ENCODE measurements at regions not wholly inside any gene's neighbourhood (a gene's known extent, or its start where the extent isn't known, plus 50 kb on each side); places are given as distances from the start of the nearest gene placed in this dataset.

DNA sequence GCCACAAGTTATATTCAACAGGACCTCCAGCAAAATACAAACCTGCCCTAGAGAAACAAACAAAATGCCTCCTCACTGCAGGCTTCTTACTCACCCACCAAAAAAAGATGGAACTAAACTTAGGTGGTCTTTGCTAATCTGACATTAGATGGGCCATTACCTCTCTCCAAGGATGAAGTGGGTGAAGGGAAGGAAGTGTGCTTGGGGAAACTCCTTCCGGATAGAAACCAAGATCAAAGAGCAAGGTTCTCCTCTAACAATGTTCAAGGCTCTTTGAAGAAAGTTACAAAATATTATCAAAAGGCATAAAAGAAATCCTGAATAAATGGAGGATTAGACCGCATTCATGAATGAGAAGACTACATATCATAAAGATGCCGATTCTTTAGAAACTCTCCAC, 187.5 kb downstream of the ADSS2 start:
- Histone ChIP-seq H3K36me3 (ENCODE audit: control insufficient read depth, insufficient read depth, low read length) (no peaks in the 10 kb centered on the region), H3K4me1 (ENCODE audit: control insufficient read depth, insufficient read depth, low read length) (no peaks in the 10 kb centered on the region), H3K9me3 (ENCODE audit: control insufficient read depth, insufficient read depth, low read length) (no peaks in the 10 kb centered on the region), H3K9ac (ENCODE audit: low read depth, low read length) (no peak overlapping the region), H3K27me3 (ENCODE audit: control insufficient read depth, insufficient read depth, low read length) (no peaks in the 10 kb centered on the region), H3K27ac (ENCODE audit: low read depth, low read length) (no peak overlapping the region), H3K4me3 (ENCODE audit: low read depth, low read length) (no peak overlapping the region)

DNA sequence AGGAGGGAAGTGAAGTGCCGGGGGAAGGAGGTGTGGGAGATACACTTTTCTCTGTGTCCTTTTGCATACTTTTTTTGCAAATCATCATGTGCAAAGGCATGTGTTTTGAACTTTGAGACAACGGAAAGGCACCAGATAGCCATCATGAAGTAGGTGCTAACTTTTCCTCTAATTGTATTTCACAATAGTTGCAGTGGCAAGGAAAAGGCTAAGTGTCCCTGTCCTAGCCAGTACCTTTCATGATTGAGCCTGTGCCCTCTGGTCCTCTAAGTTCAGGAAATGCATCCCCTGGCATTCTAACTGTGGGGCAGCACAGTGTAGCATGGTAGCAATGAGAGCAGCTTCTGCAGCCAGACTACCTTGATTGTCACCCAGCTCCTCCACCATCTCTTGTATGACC, 186.2 kb downstream of the ADSS2 start:
- H3K4me3 ChIP-seq (ENCODE audit: low read depth, low read length), result no peak overlapping the region
- H3K27me3 ChIP-seq (ENCODE audit: control insufficient read depth, insufficient read depth, low read length), result no peaks in the 10 kb centered on the region
- H3K27ac ChIP-seq (ENCODE audit: low read depth, low read length), result no peak overlapping the region
- no peak overlapping the region for H3K9ac ChIP-seq (ENCODE audit: low read depth, low read length)
- no peaks in the 10 kb centered on the region for H3K36me3 ChIP-seq (ENCODE audit: control insufficient read depth, insufficient read depth, low read length)
- no peaks in the 10 kb centered on the region for H3K4me1 ChIP-seq (ENCODE audit: control insufficient read depth, insufficient read depth, low read length)
- H3K9me3 ChIP-seq (ENCODE audit: control insufficient read depth, insufficient read depth, low read length), result no peaks in the 10 kb centered on the region

DNA sequence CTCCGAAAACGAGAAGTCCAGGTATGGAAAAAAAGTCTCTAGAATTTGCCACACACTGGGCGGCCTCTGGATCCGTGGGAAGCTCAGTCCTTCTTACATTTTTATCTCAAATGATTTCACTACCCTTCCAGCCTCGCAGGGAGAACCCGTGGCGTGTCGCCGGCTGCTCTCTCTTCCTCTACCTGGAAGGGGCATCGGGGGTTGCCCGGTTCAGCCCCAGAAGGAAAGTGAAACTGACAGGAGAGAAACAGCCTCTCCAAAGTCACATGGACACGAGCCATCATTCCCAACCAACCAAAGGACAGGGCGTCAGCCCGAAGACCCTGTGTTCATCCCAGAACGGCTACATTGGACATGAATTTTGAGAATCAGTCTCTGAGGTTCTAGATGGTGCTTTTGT, 182.5 kb downstream of the ADSS2 start:
- H3K4me1 ChIP-seq (ENCODE audit: control insufficient read depth, insufficient read depth, low read length), result no peaks in the 10 kb centered on the region
- H3K9me3 ChIP-seq (ENCODE audit: control insufficient read depth, insufficient read depth, low read length), result no peaks in the 10 kb centered on the region
- H3K4me3 ChIP-seq (ENCODE audit: low read depth, low read length), result no peak overlapping the region
- H3K27ac ChIP-seq (ENCODE audit: low read depth, low read length), result no peak overlapping the region
- no peak overlapping the region for H3K9ac ChIP-seq (ENCODE audit: low read depth, low read length)
- no peaks in the 10 kb centered on the region for H3K27me3 ChIP-seq (ENCODE audit: control insufficient read depth, insufficient read depth, low read length)
- no peaks in the 10 kb centered on the region for H3K36me3 ChIP-seq (ENCODE audit: control insufficient read depth, insufficient read depth, low read length)

DNA sequence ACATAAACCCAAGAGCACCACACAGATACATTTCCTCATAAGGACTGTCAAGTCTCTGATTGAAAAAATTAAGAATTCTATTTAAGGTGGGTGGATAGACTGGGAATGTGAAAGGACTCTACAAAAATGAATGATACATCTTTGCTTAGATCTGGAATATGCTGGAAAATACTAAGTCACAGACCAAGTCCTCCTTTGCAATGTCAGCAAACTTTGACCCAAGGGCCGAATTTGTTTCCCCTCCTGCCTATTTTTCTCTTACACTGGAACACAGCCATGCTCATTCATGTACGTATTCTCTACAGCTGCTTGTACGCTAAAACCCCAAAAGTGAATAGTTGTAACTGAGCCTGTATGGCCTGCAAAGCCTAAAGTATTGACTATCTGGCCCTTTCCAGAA, 180.7 kb downstream of the ADSS2 start:
- Histone ChIP-seq H3K4me3 (ENCODE audit: low read depth, low read length) (no peak overlapping the region), H3K27me3 (ENCODE audit: control insufficient read depth, insufficient read depth, low read length) (no peaks in the 10 kb centered on the region), H3K9ac (ENCODE audit: low read depth, low read length) (no peak overlapping the region), H3K27ac (ENCODE audit: low read depth, low read length) (no peak overlapping the region), H3K4me1 (ENCODE audit: control insufficient read depth, insufficient read depth, low read length) (no peaks in the 10 kb centered on the region), H3K9me3 (ENCODE audit: control insufficient read depth, insufficient read depth, low read length) (no peaks in the 10 kb centered on the region), H3K36me3 (ENCODE audit: control insufficient read depth, insufficient read depth, low read length) (no peaks in the 10 kb centered on the region)

DNA sequence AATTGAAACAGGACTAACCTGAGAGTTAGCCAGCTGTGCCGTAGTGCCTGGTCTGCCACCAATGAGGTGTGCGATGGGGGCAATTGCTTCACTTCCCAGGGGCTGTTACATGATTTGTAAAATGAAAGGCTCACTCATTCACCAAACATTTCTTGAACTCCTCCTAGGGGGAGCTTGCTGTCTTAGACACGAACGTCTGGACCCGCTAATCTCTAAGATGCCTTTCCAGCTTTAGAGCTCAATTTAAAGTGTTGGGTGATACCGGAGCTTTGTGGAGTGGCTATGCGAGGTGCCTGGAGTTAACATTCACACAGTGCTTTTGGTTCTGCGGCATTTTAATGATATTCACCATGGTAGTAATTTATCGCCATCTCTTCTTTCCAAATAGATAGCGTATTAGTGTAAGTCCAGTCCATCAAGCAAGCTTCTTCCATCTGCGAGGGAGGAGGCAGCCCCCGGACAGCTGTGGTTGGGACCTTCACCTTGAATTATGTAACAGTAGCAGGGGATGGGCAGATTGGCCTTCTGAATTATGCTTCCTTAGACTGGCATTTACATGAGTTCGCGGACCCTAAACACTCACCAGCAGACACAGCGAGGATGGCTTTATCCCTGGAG, 179.9 kb downstream of the ADSS2 start:
- no peak overlapping the region for H3K27ac ChIP-seq (ENCODE audit: low read depth, low read length)
- H3K36me3 ChIP-seq (ENCODE audit: control insufficient read depth, insufficient read depth, low read length), result no peaks in the 10 kb centered on the region
- H3K9me3 ChIP-seq (ENCODE audit: control insufficient read depth, insufficient read depth, low read length), result no peaks in the 10 kb centered on the region
- H3K27me3 ChIP-seq (ENCODE audit: control insufficient read depth, insufficient read depth, low read length), result no peaks in the 10 kb centered on the region
- no peak overlapping the region for H3K9ac ChIP-seq (ENCODE audit: low read depth, low read length)
- H3K4me3 ChIP-seq (ENCODE audit: low read depth, low read length), result no peak overlapping the region
- no peaks in the 10 kb centered on the region for H3K4me1 ChIP-seq (ENCODE audit: control insufficient read depth, insufficient read depth, low read length)

DNA sequence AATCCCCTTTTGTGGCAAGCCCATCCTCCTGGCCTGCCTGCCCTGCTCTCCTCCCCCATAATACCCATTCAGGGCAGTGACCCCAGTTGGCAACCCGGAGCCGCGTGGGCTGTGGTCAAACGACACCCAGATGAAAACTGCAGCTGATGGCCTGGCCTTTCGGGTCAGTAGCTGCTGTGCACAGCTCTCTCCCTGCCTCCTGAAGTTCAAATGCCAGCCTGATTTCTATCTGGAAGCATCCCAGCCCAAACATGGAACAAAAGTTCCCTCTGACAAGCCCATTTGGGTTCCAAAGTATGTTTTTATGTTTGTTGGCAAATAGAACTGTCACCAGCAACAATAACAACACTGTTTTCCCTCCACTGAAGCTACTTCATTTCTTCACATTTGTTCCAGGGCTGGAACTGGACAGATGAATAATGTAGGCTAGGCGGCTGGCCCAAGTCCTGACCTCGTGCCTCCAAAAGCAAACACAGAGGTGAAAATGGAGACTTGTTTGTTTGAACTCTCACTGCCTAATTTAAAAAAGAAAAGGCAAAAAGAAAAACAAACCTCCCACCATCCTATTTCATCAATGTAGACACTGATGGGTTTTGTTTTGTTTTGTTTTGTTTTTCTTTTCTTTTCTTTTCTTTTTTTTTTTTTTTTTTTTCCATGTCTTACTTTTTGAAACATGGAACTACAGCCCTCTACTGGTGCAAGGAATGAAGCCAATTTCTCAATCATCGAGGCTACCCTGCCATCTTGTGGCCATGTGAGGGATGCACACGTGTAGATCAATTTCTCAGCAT, 179.0 kb downstream of the ADSS2 start:
- no peaks in the 10 kb centered on the region for H3K36me3 ChIP-seq (ENCODE audit: control insufficient read depth, insufficient read depth, low read length)
- no peak overlapping the region for H3K9ac ChIP-seq (ENCODE audit: low read depth, low read length)
- H3K9me3 ChIP-seq (ENCODE audit: control insufficient read depth, insufficient read depth, low read length), result no peaks in the 10 kb centered on the region
- no peaks in the 10 kb centered on the region for H3K27me3 ChIP-seq (ENCODE audit: control insufficient read depth, insufficient read depth, low read length)
- H3K27ac ChIP-seq (ENCODE audit: low read depth, low read length), result no peak overlapping the region
- no peak overlapping the region for H3K4me3 ChIP-seq (ENCODE audit: low read depth, low read length)
- no peaks in the 10 kb centered on the region for H3K4me1 ChIP-seq (ENCODE audit: control insufficient read depth, insufficient read depth, low read length)

DNA sequence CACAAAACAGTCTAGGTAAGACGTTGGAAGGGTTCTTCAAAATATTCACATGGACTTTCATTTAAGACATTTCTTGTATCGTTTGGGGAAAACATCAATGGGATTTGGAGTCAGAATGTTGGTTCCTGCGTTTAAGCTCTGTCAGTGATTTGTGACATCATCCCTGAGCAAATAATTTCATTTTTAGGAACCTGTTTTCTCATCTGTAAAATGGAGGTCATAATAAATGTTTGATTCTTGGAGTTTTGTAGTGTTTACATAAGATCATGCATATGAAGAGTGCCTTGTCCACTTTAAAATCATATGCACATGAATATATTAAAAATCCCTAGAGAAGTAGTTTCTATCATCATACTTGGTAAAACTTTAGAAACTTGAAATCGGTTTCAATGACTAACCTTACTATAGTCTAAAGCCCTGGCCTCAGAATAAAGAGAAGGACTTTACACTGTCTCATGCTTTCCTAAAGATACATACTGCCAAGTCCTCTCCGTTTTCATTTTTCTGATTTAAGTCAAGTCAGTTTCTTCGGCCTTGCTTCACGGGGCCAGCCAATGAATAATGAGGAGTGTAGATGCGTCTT, 178.4 kb downstream of the ADSS2 start:
- Histone ChIP-seq H3K27me3 (ENCODE audit: control insufficient read depth, insufficient read depth, low read length) (no peaks in the 10 kb centered on the region), H3K27ac (ENCODE audit: low read depth, low read length) (no peak overlapping the region), H3K4me1 (ENCODE audit: control insufficient read depth, insufficient read depth, low read length) (no peaks in the 10 kb centered on the region), H3K9me3 (ENCODE audit: control insufficient read depth, insufficient read depth, low read length) (no peaks in the 10 kb centered on the region), H3K4me3 (ENCODE audit: low read depth, low read length) (no peak overlapping the region), H3K9ac (ENCODE audit: low read depth, low read length) (no peak overlapping the region), H3K36me3 (ENCODE audit: control insufficient read depth, insufficient read depth, low read length) (no peaks in the 10 kb centered on the region)

DNA sequence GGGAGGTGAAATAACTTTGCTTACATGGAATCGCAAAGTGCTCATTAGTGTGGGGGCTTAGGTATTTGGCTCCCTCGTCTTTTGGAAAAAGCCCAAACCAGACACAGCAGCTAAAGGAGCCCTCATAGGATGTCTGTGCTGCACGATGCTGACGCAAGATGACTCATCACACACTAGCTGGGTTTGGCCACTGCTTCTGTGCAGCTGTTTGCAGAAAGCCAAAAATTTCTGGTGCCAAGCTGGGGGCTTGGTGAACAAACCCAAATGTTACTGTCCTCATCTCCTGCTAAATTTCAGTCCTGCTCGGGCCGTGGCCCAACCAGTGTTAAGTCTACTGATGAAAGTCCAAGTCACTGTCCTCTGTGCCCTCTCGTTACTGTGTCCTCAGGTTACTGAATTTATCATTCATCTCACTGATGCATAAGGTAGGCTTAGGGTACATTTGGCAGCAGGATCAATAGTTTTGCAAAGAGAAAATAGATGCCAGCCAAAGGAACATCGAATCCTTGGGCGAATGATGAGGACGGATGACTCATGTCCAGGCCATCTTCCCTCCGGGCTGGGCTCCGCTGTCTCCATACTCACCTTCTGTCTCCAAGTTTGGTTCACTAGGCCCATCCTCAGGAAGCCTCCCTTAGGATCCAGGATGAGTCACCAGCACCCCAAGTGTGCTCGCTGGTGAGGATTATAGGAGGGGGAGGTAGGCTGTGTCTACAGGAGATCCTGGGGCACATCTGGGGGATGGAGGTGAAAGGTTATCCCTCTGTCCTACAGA, 177.7 kb downstream of the ADSS2 start:
- H3K9ac ChIP-seq (ENCODE audit: low read depth, low read length), result no peak overlapping the region
- no peak overlapping the region for H3K27ac ChIP-seq (ENCODE audit: low read depth, low read length)

DNA sequence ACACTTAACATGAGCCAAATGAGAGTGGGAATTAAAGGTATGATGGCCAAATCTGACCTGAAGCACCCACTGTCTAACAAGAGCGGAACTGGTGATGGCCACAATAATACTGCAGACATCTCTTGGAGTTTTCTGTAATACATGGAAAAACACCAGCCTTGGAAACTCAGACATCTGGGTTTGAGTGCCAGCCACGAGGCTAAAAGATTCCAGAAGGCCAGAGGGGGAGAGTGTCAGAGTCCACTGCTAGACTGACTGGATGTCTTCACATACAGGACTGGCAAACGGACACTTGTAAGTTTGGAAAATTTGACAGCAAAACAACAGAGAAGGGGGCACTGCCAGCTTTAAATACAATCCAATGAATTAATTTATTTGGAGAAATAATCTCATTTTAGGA, 175.1 kb downstream of the ADSS2 start:
- no peaks in the 10 kb centered on the region for H3K9me3 ChIP-seq (ENCODE audit: control insufficient read depth, insufficient read depth, low read length)
- H3K9ac ChIP-seq (ENCODE audit: low read depth, low read length), result no peak overlapping the region
- H3K4me3 ChIP-seq (ENCODE audit: low read depth, low read length), result no peak overlapping the region
- no peak overlapping the region for H3K27ac ChIP-seq (ENCODE audit: low read depth, low read length)
- no peaks in the 10 kb centered on the region for H3K36me3 ChIP-seq (ENCODE audit: control insufficient read depth, insufficient read depth, low read length)
- no peaks in the 10 kb centered on the region for H3K4me1 ChIP-seq (ENCODE audit: control insufficient read depth, insufficient read depth, low read length)
- no peaks in the 10 kb centered on the region for H3K27me3 ChIP-seq (ENCODE audit: control insufficient read depth, insufficient read depth, low read length)

More for the DNA sequence above, 177.7 kb downstream of the ADSS2 start:
- no peaks in the 10 kb centered on the region for H3K36me3 ChIP-seq (ENCODE audit: control insufficient read depth, insufficient read depth, low read length)
- H3K4me3 ChIP-seq (ENCODE audit: low read depth, low read length), result no peak overlapping the region
- H3K9me3 ChIP-seq (ENCODE audit: control insufficient read depth, insufficient read depth, low read length), result no peaks in the 10 kb centered on the region
- no peaks in the 10 kb centered on the region for H3K4me1 ChIP-seq (ENCODE audit: control insufficient read depth, insufficient read depth, low read length)
- H3K27me3 ChIP-seq (ENCODE audit: control insufficient read depth, insufficient read depth, low read length), result no peaks in the 10 kb centered on the region

DNA sequence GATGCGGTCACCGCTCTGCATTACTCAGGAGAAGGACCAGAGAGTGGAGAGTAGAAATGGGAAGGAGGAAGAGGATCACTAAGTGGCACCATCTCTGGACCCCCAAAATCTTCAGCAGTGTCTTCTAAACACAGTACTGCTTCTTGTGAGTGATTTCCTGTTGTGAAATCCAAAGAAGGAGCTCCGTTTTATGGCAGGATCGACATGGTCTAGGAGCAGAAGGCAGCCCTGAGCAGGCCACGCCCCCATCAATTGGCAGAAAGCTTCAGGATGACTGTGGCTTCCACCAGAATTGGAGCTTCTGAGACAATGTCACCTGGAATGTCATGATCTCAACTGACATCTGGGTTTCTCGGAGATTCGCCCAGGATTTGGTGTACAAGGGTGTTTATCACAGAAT, 171.5 kb downstream of the ADSS2 start:
- Histone ChIP-seq H3K27ac (ENCODE audit: low read depth, low read length) (no peak overlapping the region), H3K27me3 (ENCODE audit: control insufficient read depth, insufficient read depth, low read length) (no peaks in the 10 kb centered on the region), H3K36me3 (ENCODE audit: control insufficient read depth, insufficient read depth, low read length) (no peaks in the 10 kb centered on the region), H3K9me3 (ENCODE audit: control insufficient read depth, insufficient read depth, low read length) (no peaks in the 10 kb centered on the region), H3K4me3 (ENCODE audit: low read depth, low read length) (no peak overlapping the region), H3K9ac (ENCODE audit: low read depth, low read length) (no peak overlapping the region), H3K4me1 (ENCODE audit: control insufficient read depth, insufficient read depth, low read length) (no peaks in the 10 kb centered on the region)

DNA sequence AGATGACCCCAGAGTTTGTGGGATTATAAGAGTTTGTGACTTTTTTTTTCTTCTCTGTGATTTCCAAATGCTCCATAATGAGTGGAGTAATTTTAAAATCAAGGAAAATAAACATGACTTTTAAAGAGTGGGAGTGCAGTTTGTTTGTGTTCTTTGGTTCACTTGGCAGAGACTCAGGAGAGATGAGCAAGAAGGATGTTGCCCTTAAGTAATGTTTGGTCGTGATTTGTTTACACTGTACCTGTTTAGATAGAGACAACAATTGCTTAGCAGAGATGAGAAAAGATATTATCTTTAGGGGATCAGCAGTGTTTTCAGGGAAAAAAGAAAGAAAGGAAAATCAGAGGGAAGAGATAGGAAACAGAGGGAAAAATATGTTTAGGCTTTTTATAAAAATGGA, 170.8 kb downstream of the ADSS2 start:
- Histone ChIP-seq H3K9ac (ENCODE audit: low read depth, low read length) (no peak overlapping the region), H3K36me3 (ENCODE audit: control insufficient read depth, insufficient read depth, low read length) (no peaks in the 10 kb centered on the region), H3K27ac (ENCODE audit: low read depth, low read length) (no peak overlapping the region), H3K4me3 (ENCODE audit: low read depth, low read length) (no peak overlapping the region), H3K4me1 (ENCODE audit: control insufficient read depth, insufficient read depth, low read length) (no peaks in the 10 kb centered on the region), H3K9me3 (ENCODE audit: control insufficient read depth, insufficient read depth, low read length) (no peaks in the 10 kb centered on the region), H3K27me3 (ENCODE audit: control insufficient read depth, insufficient read depth, low read length) (no peaks in the 10 kb centered on the region)
